HG02759 (cell line): ENCODE measurements at regions not wholly inside any gene's neighbourhood (a gene's known extent, or its start where the extent isn't known, plus 50 kb on each side); places are given as distances from the start of the nearest gene placed in this dataset.
"Not testable (repeated sequence)": the region's sequence is repeated elsewhere in the genome, so short reads cannot be mapped to it uniquely, and the experiment has no call there.

Experiments used
- ATAC-seq: cut with Tn5 transposase; IDR thresholded peaks from one replicate; pipeline ENCODE4 v1.9.1; 2021; ENCODE audit warnings: mild to moderate bottlenecking, moderate library complexity; ENCODE audit not compliant: unreplicated experiment

- no peak for ATAC-seq
These were observed 108.1 kb downstream of the MAP3K21 start for GRCh38 chr1:233435622-233436021.

- ATAC-seq: no peak
These were observed 112.2 kb downstream of the MAP3K21 start for GRCh38 chr1:233439721-233440120.

- ATAC-seq: no peak
These were observed 113.5 kb downstream of the MAP3K21 start for GRCh38 chr1:233440951-233441401.

GRCh38 chr1:233442026-233442780 lies 114.7 kb downstream of the MAP3K21 start:
- ATAC-seq: no peak

GRCh38 chr1:233443040-233443760 lies 115.7 kb downstream of the MAP3K21 start:
- ATAC-seq: no peak

- ATAC-seq: no peak
These were observed 117.0 kb downstream of the MAP3K21 start for GRCh38 chr1:233444484-233444883.

- no peak for ATAC-seq
These were observed 118.2 kb downstream of the MAP3K21 start for GRCh38 chr1:233445737-233446136.

GRCh38 chr1:233446935-233447334 lies 119.4 kb downstream of the MAP3K21 start:
- no peak for ATAC-seq

- no peak for ATAC-seq
These were observed 120.7 kb downstream of the MAP3K21 start for GRCh38 chr1:233448109-233448689.

GRCh38 chr1:233452724-233453123 lies 125.2 kb downstream of the MAP3K21 start:
- no peak for ATAC-seq

- no peak for ATAC-seq
These were observed 126.1 kb downstream of the MAP3K21 start for GRCh38 chr1:233453433-233454200.

GRCh38 chr1:233459470-233459945 lies 132.0 kb downstream of the MAP3K21 start:
- peak; percentile 78 for ATAC-seq

GRCh38 chr1:233459968-233460367 lies 132.4 kb downstream of the MAP3K21 start:
- no peak for ATAC-seq

GRCh38 chr1:233460692-233461091 lies 133.2 kb downstream of the MAP3K21 start:
- no peak for ATAC-seq

GRCh38 chr1:233461847-233462246 lies 134.3 kb downstream of the MAP3K21 start:
- no peak for ATAC-seq

- ATAC-seq: no peak
These were observed 135.8 kb downstream of the MAP3K21 start for GRCh38 chr1:233463333-233463732.

GRCh38 chr1:233465745-233466343 lies 138.3 kb downstream of the MAP3K21 start:
- ATAC-seq: no peak

- ATAC-seq: no peak
These were observed 143.0 kb upstream of the KCNK1 start for GRCh38 chr1:233470741-233471499.

GRCh38 chr1:233471851-233472250 lies 142.1 kb upstream of the KCNK1 start:
- not testable (repeated sequence) for ATAC-seq

GRCh38 chr1:233472796-233473195 lies 141.1 kb upstream of the KCNK1 start:
- not testable (repeated sequence) for ATAC-seq
